GM18909 (cell line): ENCODE measurements at regions not wholly inside any gene's neighbourhood (a gene's known extent, or its start where the extent isn't known, plus 50 kb on each side); places are given as distances from the start of the nearest gene placed in this dataset.
"Not testable (repeated sequence)": the region's sequence is repeated elsewhere in the genome, so short reads cannot be mapped to it uniquely, and the experiment has no call there.

Source experiments
- ATAC-seq: cut with Tn5 transposase; IDR thresholded peaks from one replicate; pipeline ENCODE4 v1.9.1; 2021; ENCODE audit warnings: mild to moderate bottlenecking; ENCODE audit not compliant: unreplicated experiment, poor library complexity

GRCh38 chr9:62874213-62874612, 1684.4 kb downstream of the SPATA31A7 start:
- ATAC-seq = not testable (repeated sequence)

DNA sequence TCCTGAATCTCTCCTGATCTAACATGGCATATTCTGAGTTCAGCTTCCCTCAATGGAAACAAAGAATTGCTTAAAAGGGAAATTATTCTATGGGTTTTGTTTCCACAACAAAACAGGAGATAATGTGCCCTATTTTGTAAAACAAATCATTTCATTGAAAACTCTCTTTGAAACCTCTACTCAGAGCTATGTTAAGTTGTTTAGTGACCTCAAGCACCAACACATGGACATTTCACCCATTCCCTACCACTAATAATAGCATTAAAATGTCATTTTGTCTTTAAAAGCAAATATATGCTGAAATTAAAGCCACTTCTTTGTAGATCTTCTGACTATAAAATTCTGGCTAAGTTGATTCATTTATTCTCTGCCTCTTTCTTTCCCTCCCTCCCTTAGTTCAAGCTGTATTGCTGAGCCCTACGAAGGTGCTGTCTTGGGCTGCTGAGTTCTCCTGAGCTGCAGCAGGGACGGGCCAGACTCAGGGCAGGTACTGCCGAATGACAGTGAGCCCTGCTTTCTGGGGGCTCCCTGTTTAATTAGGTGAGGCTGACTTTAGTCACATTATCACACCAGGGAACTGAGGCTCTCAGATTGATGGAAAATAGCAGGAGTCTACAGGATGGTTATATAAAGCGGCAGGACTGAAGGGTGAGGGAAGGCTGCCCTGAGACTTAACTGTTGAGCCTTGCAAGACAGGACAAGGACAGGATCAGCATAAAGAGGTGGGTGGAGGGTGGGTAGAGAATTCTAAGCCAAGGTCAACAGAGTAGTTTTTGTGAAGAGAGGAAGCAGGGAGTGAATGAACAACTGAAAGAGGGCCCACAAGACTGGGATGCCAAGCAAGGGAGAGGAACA, 1685.1 kb downstream of the SPATA31A7 start:
- not testable (repeated sequence) for ATAC-seq

DNA sequence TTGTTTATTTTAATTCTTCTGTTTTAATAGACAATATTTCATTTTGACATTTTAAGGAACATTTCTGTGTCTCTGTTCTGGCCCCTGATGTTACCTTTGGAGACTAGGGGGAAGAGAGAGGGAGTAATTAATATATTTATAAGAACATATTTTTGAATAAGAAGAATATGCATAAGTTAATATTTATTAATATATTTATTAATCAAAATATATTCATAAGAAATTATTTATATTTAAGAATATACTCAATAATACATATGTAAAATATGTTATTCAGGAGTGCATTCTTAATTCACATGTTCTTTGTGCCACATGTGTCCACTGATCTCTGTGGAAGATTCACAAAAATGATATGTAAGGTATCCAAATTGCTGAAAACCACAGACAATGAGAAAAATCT, 1687.7 kb downstream of the SPATA31A7 start:
- not testable (repeated sequence) for ATAC-seq

- ATAC-seq = not testable (repeated sequence)
These were observed 1688.2 kb downstream of the SPATA31A7 start for GRCh38 chr9:62877987-62878386.

DNA sequence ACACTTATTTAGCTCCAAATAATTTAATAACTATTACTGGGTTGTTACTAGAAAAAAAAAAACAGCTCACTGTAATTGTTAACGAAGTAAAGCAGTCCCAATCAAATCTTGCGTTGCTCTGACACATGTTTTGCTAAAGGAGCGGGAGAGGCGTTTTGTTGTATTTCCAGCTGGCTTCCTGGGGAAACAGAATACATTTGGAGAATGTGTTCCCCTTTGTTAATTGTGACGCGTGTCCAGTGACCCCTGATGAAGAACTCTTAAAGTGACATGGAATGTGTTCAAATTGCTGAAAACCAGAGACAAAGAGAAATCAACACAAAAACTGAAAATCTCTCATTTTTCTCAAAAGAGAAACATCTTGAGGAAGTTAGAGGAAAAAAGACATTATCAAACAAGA, 1690.6 kb downstream of the SPATA31A7 start:
- not testable (repeated sequence) for ATAC-seq

DNA sequence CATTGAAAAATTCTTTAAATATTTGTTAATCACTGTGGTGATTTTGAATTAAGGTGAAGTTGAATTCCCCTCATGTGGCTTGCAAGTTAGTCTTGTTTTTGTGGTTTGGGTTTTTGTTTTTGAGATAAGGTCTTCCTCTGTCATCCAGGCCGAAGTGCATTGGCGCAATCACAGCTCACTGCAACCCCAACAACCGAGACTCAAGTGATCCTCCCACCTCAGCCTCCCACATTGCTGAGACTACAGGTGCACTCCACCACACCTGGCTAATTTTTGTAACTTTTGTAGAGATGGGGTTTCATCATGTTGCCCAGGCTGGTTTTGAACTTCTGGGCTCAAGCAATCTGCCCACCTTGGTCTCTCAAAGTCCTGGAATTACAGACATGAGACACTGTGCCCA, 1691.1 kb downstream of the SPATA31A7 start:
- ATAC-seq = not testable (repeated sequence)

GRCh38 chr9:62881811-62882210, 1692.0 kb downstream of the SPATA31A7 start:
- not testable (repeated sequence) for ATAC-seq

DNA sequence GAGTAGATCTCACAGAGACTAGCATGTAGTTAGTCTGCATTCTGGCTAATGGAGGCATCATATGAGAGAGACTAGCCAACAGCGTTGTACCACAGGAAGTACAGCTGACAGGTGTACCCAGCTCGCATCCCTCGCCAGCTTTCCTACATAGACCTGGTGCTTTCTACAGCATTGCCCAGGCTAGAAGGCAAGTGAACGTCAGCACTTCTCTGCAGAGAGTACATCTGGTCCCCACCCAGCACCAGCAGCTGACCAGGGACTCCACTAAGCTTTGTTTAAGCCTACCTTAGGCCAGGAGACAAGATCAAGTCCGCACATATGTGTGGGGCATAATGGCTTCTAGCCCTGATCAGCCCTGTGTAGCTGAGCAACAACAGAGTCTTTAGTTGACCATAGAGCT, 1692.9 kb downstream of the SPATA31A7 start:
- ATAC-seq = not testable (repeated sequence)

DNA sequence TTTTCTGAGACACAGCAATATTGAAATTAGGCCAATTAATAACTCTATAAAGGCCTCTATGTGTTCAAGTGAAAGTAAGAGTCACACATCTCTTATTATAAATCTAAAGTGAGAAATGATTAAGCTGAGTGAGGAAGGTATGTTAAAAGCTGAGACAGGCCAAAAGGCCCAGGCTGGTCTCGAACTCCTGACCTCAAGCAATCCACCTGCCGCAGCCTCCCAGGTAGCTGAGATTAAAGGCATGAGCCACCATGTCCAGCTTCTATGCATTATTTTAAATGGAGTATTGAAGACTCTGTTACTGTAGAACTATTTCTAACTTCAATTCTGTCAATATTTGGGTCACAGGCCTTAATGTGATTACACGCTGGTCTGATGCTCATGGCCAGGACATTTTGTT, 1706.9 kb downstream of the SPATA31A7 start:
- ATAC-seq = not testable (repeated sequence)

GRCh38 chr9:62897411-62898225, 1707.8 kb downstream of the SPATA31A7 start:
- not testable (repeated sequence) for ATAC-seq

DNA sequence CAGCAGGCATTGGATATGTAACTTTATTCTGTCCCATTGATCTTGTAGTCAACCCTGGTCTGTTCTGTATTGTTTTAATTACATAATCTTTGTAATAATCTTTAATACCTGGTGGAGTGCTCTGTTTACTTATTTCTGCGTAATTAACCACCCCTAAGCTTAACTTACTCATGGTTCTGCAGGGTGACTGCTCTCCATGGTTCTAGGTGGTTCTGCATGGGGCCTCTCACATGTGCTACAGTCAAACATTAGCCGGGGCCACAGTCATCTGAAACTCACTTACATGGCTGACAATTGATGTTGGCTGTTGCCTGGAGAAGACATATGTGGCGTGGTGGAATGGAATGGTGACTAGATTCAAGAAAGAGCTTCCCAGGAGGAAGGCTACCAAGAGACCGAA, 1709.8 kb downstream of the SPATA31A7 start:
- ATAC-seq = not testable (repeated sequence)

DNA sequence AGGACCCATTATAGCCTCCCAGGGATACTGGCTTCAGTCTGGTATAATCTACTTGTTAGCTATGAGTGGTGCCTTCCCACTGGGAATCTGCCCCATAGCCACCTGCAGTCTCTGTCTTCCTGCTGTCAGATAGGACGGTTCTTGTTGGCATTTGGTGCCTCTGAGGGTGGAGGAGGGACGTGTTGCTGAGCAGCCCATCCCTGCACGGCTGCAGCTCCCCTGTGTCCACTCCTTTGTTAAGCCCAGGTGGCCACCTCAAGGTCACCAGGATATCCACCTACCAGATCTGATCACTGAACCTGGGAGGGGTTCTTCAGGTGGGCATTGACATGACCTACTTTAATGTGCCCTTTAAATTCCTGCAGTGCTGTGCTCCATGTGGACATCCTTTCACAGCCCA, 1714.2 kb downstream of the SPATA31A7 start:
- not testable (repeated sequence) for ATAC-seq

DNA sequence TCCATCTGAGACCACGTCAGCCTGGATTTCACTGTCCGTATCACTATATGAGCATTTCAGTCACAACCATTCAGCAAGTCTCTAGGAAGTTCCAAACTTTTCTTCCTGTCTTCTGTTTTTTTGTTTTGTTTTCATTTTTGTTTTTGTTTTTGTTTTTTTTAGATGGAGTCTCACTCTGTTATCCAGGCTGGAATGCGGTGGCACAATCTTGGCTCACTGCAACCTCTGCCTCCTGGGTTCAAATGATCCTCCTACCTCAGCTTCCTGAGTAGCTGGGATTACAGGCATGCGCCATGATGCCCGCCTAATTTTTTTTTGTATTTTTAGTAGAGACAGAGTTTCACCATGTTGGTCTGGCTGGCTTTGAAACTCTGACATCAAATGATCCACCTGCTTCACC, 1715.9 kb downstream of the SPATA31A7 start:
- not testable (repeated sequence) for ATAC-seq

DNA sequence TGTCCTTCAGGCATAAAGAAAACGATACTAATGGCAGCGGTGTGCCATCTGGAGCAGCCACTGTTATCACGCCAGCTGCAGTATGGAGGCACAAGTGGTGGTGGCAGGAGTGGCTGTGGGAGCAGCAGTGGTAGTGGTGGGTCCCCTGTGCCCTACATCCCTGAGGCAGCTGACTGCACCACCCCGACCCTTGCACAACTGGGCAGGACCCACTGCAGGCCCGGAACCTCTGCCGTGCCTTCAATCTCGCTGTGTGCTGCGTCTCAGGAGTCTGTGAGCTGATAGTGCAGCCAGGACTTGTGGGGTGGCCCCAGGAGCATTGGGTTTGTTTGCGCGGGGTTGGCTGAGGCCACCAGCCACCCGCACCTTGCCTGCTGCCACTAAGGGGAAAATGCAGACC, 1718.0 kb downstream of the SPATA31A7 start:
- ATAC-seq = not testable (repeated sequence)

DNA sequence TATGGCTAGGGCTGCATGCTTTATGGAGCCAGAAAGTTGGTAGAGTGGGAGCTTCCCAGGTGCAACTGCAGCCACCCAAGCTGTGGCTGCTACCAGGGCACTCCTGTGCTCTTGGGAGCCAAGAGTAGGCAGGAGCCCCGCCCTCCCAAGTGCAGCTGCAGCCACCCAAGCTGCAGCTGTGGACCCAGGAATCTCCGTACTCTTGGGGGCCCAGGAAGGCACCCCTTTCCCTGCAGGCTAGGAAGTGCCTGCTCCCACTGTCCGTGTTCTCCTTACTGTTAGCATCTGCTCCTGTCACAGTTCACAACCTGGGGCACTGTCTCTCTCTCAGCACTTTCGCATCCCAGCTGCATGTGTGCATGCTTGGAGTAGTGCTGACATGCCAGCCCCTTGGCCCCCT, 1718.4 kb downstream of the SPATA31A7 start:
- ATAC-seq = not testable (repeated sequence)

DNA sequence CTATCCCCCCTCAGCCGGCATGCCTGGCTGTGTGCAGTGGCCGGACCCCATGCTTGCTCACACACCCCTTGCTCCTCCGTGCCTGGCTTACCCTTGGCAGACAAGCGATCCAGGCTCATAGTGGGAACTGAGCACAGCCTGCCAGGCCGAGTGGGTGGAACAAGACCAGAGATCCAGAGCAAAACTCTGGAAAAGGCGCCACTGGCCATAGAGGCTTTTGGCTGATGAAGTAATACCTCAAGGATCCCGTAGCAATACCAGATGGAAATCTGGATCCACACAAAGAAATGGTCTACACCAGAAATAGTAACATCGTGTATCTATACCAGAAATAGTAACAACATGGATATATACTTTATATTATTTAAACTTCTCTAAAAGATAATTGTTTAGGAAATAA, 1719.6 kb downstream of the SPATA31A7 start:
- not testable (repeated sequence) for ATAC-seq

DNA sequence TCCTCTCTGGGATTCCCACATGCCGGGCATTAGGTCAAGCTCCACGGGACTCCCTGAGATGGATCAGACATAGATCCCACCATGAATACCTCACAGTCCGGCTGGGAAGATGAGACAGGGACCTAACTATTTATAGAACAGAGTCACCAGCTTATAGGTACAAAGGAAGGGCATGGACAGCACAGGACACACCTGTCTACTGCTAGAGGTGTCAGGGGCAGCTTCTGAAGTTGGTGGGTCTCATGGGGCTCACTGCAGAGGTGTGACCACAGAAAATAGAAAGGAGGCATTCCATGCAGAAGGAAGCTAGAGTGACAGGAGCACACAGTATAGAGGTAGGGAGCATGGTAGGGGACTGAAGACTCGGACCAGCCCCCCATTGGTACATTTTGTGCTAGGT, 1722.4 kb downstream of the SPATA31A7 start:
- not testable (repeated sequence) for ATAC-seq

DNA sequence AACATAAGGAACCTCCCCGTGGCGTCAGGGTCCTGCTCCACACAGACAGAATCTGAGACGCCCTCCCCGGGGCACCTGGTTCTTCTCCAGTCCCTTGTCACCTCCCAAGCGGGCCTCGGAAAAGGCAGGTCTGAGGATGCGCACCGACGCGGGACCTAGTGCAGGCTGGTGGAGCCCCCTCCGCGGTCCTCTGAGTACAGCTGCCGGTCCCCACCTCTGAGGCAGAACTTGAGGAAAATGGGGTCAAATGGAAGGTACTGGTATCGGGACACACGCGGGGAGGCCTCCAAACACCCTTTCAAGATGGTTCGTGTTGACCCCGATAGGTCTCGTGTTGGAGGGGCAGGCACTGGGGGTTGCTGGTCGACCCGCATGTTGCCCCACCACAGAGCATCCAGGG, 1725.3 kb downstream of the SPATA31A7 start:
- ATAC-seq = not testable (repeated sequence)

- ATAC-seq = peak; percentile 99
These were observed 1725.8 kb downstream of the SPATA31A7 start for GRCh38 chr9:62915661-62916060.

DNA sequence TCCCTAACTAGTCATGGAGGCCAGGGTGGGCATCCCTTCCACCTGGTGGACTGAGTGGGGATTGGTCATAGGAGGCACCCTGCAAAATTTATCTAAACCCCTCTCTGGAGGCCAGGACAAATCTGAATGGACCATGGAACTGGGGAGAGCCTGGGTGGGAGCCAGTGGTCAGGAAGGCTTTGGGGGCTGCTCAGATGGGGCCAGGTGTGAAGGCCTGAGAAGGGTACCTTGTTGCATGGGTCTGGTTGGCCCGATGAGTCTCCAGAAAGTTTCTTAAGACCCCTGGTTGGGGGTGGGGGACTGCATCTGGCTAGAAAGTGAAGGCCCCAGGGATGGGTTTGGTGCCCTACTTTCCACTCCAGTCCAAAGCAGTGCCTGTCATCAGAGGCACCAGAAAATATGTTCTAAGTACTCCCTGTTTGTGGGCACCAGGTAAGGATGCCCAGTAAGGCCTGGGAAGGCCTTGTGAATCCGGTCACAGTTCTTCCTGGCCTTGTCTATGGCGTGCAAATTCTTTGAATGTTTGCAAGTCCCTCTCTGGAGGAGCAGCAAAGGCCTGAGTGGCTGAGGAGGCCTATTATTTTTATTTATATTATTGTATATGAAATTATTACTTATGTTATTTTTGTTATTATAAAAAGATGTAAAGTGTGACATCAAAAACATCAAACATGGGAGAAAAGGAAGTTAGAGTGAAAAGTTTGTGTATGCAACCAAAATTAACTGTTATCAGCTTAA, 1729.0 kb downstream of the SPATA31A7 start:
- not testable (repeated sequence) for ATAC-seq
